Stimulated activated CD8-positive, alpha-beta memory T cell treated with anti-CD3 and anti-CD28 coated beads, Interleukin-7, amount 100 ng/mL, for 1 hour (primary cell): ENCODE measurements at regions not wholly inside any gene's neighbourhood (a gene's known extent, or its start where the extent isn't known, plus 50 kb on each side); places are given as distances from the start of the nearest gene placed in this dataset.
"Not testable (repeated sequence)": the region's sequence is repeated elsewhere in the genome, so short reads cannot be mapped to it uniquely, and the experiment has no call there.

Experiments used
- DNase-seq, 2 donors: peaks; one replicate each; pipeline ENCODE4 v3.0.0-alpha.2; 2020; ENCODE audit warnings: low read depth in 2 of 2

DNA sequence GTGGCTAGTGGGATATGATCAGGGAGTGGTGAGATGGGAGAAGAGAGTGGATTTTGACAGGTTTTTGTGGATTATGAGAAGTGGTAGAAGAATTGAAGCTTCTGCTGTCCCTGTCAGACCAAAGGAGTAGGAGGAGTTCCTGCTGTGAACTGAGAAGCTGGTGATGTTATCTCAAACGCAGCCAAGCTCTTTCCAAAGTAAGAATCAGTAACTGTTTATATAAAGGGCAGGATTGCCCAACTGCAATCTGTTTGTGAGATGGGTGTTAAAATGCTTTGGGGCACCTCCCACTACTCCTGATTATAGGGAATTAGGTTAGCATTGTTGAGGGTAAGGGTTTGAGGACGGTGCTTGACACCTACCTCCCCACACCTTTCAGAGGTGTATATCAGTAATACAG lies 60.5 kb upstream of the USP25 start:
- DNase-seq = no peak

DNA sequence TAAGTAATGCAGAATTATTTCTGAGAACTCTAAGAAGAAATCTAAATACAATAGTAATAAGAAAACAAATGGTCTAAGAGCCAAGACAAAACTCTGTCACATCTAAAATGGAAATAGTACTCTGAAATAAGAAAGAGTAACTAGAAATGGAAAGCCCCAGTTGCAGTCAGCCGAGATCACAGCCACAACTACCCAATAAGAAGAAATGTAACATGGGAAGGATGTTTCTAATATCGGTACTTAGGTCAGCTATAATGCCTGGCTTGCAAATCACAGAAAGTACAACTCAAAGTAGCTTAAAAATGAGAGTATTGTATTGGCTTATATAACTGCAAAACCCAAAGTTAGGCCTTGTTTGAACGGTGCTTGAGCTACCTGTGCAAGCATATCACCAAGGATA lies 58.6 kb upstream of the USP25 start:
- DNase-seq = no peak

DNA sequence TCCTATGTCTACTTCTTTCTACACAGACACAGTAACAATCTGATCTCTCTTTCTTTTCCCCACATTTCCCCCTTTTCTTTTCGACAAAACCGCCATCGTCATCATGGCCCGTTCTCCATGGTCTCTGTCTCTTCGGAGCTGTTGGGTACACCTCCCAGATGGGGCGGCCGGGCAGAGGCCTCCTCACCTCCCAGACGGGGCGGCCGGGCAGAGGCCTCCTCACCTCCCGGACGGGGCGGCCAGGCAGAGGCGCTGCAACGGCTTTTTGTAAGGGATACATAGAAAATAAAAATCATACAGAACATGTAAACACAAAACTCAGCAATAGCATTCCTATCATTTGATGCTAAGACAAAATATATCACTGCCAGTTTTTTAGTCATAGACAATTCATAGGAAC lies 57.2 kb upstream of the USP25 start:
- DNase-seq = not testable (repeated sequence)

DNA sequence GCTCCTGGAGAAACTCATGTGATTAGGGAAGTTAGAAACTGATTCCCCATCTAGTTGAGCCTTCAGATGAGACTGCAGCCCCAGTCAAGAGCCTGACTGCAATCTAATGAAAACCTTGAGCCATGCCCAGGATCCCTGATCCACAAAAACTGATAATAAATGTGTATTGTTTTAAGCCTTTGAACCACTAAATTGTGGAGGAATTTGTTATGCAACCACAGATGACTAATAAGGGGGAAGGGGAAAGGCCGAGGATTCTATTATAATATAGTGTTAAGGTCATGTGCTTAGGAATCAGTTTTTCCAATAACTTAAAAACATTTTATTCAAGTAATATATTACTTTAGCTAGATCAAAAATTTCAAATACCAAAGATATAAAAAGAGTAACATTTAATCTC lies 52.8 kb upstream of the USP25 start:
- DNase-seq = no peak

DNA sequence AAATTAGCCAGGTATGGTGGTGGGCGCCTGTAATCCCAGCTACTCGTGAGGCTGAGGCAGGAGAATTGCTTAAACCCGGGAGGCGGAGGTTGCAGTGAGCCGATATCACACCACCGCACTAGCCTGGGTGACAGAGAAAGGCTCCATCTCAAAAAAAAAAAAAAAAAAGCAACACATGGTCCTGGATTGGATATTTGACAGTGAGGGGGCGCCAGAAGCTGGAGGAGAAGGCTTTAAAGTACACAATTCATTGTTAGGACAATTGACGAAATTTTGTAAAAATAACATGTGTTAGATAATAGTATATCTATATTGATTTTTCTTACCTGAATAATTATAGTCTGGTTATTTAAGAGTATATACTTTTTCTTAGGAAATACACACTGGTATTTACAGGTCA lies 50.2 kb upstream of the USP25 start:
- no peak for DNase-seq
